ENCODE measurements at regions not wholly inside any gene's neighbourhood (a gene's known extent, or its start where the extent isn't known, plus 50 kb on each side); places are given as distances from the start of the nearest gene placed in this dataset.

DNA sequence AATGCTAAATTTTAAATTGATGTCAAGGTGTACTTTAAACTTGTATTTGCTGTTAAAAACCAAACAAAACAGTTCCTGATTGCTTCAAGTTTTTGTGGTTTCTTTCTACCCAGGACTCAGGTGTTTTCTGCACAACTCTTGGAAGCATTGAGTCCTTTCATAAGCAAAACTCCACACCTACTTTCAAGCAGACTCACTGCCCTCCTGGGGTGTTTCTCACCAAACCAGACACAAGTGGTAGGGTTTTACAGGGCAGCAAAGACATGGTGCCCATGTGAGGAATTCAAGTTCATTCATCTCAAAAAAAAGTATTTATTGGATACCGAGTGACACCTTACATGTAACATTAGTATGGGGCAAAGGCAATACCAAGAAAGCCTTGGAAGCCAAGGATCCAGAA is 146.7 kb upstream of the BNIP2 start:
- DNase-seq (ENCODE audit: low read depth, low spot score) (no peak), ATAC-seq (no peak)
- intact Hi-C loops (cut with micrococcal nuclease): no loop called here
- no TSS peak for BruUV-seq (replicated peaks)
- Histone ChIP-seq H3K4me3 (replicated peaks in 1 of 2; ENCODE audit: low read depth in 1 of 2, low read length in 2 of 2) (no peak overlapping the region), H3K9ac (ENCODE audit: low read length) (no peak overlapping the region), H3K4me1 (ENCODE audit: control insufficient read depth in 1 of 2, insufficient read depth in 2 of 2, low read length in 2 of 2) (no peaks in the 10 kb centered on the region), H3K9me2 (ENCODE audit: insufficient read depth) (no peaks in the 10 kb centered on the region), H3K4me2 (ENCODE audit: low read length) (no peak overlapping the region), H3K9me3 (ENCODE audit: control insufficient read depth in 1 of 2, insufficient read depth in 1 of 2, low read depth in 1 of 2, low read length in 2 of 2) (no peaks in the 10 kb centered on the region), H2AFZ (ENCODE audit: low read depth, low read length, poor library complexity, severe bottlenecking) (no peak overlapping the region), H4K20me1 (ENCODE audit: insufficient read depth) (no peaks in the 10 kb centered on the region), H3K79me2 (ENCODE audit: insufficient read depth, low read length) (no peaks in the 10 kb centered on the region), H3K27ac (ENCODE audit: low read depth, low read length) (no peak overlapping the region), H3K27me3 (ENCODE audit: insufficient read depth, low read length) (peaks cover 62% of the 10 kb centered on the region), H3K36me3 (ENCODE audit: control insufficient read depth in 1 of 2, insufficient read depth in 2 of 2, low read length in 2 of 2) (no peaks in the 10 kb centered on the region)
- TF ChIP-seq CBX3 (IDR thresholded peaks at IDR 0.05; ENCODE audit: low read depth): no peak
- TF ChIP-seq SP1 (IDR thresholded peaks at IDR 0.05; ENCODE audit: low read depth): no peak
- TF ChIP-seq ELF1 (IDR thresholded peaks at IDR 0.05; ENCODE audit: borderline replicate concordance, low read depth): no peak
- no peak for TF ChIP-seq RAD21 (IDR thresholded peaks at IDR 0.05; ENCODE audit: low read depth)
- TF ChIP-seq POLR2A (IDR thresholded peaks at IDR 0.05; ENCODE audit: borderline replicate concordance, extremely low read depth, insufficient read depth, insufficient read length): no peak
- TF ChIP-seq, protein P1, sequence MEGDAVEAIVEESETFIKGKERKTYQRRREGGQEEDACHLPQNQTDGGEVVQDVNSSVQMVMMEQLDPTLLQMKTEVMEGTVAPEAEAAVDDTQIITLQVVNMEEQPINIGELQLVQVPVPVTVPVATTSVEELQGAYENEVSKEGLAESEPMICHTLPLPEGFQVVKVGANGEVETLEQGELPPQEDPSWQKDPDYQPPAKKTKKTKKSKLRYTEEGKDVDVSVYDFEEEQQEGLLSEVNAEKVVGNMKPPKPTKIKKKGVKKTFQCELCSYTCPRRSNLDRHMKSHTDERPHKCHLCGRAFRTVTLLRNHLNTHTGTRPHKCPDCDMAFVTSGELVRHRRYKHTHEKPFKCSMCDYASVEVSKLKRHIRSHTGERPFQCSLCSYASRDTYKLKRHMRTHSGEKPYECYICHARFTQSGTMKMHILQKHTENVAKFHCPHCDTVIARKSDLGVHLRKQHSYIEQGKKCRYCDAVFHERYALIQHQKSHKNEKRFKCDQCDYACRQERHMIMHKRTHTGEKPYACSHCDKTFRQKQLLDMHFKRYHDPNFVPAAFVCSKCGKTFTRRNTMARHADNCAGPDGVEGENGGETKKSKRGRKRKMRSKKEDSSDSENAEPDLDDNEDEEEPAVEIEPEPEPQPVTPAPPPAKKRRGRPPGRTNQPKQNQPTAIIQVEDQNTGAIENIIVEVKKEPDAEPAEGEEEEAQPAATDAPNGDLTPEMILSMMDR (IDR thresholded peaks at IDR 0.05 in 2 of 3, conservative IDR thresholded peaks at IDR 0.05 in 1 of 3; ENCODE audit: borderline replicate concordance in 1 of 3, insufficient read depth in 1 of 3, low read depth in 2 of 3, low read length in 2 of 3): no peak
- no peak for TF ChIP-seq EZH2phosphoT487 (IDR thresholded peaks at IDR 0.05; ENCODE audit: borderline replicate concordance)
- RAD21 ChIA-PET (ENCODE audit: low non-redundant PET in 1 of 2, low total read pairs in 2 of 2, uncharacterized antibody in 2 of 2, unreplicated experiment in 2 of 2): no interaction called here
- POLR2A ChIA-PET: no interaction called here
- CTCF ChIA-PET: no interaction called here

DNA sequence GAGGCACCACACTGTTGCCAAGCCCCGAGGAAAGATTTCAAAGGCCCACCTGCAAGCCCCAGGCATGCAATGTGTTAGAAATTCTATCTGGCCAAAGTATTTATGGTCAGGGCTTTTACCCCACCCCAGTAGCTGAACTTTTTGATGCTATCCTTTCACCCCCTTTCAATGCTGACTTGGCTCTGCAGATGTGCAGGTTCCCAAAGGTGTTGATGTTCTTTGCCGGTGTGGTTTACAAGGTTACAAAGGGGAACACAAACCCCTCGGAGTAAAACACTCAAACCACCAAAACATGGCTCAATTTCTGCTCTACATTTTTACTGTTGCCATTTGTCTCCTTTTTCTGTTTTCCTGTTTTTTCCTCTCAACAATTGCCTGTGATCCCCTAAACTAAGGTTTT is 145.4 kb upstream of the BNIP2 start:
- no peak overlapping the region for H3K27ac ChIP-seq (ENCODE audit: low read depth, low read length)
- H3K27me3 ChIP-seq (ENCODE audit: insufficient read depth, low read length): peaks cover 61% of the 10 kb centered on the region
- DNase-seq (ENCODE audit: low read depth, low spot score) (no peak), ATAC-seq (no peak)
- intact Hi-C loops (cut with micrococcal nuclease): no loop called here
- RAD21 ChIA-PET (ENCODE audit: low non-redundant PET in 1 of 2, low total read pairs in 2 of 2, uncharacterized antibody in 2 of 2, unreplicated experiment in 2 of 2): no interaction called here
- no peak overlapping the region for H2AFZ ChIP-seq (ENCODE audit: low read depth, low read length, poor library complexity, severe bottlenecking)
- H3K79me2 ChIP-seq (ENCODE audit: insufficient read depth, low read length): no peaks in the 10 kb centered on the region
- POLR2A ChIA-PET: no interaction called here
- no peak overlapping the region for H3K4me3 ChIP-seq (replicated peaks in 1 of 2; ENCODE audit: low read depth in 1 of 2, low read length in 2 of 2)
- no peaks in the 10 kb centered on the region for H3K9me2 ChIP-seq (ENCODE audit: insufficient read depth)
- CTCF ChIA-PET: no interaction called here
- H3K9me3 ChIP-seq (ENCODE audit: control insufficient read depth in 1 of 2, insufficient read depth in 1 of 2, low read depth in 1 of 2, low read length in 2 of 2): no peaks in the 10 kb centered on the region
- H3K9ac ChIP-seq (ENCODE audit: low read length): no peak overlapping the region
- H3K4me2 ChIP-seq (ENCODE audit: low read length): no peak overlapping the region
- no TSS peak for BruUV-seq (replicated peaks)
- H4K20me1 ChIP-seq (ENCODE audit: insufficient read depth): no peaks in the 10 kb centered on the region
- H3K4me1 ChIP-seq (ENCODE audit: control insufficient read depth in 1 of 2, insufficient read depth in 2 of 2, low read length in 2 of 2): no peaks in the 10 kb centered on the region
- no peaks in the 10 kb centered on the region for H3K36me3 ChIP-seq (ENCODE audit: control insufficient read depth in 1 of 2, insufficient read depth in 2 of 2, low read length in 2 of 2)
- TF ChIP-seq ZFX (IDR thresholded peaks at IDR 0.05): no peak
- TF ChIP-seq, protein P2, sequence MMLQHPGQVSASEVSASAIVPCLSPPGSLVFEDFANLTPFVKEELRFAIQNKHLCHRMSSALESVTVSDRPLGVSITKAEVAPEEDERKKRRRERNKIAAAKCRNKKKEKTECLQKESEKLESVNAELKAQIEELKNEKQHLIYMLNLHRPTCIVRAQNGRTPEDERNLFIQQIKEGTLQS (IDR thresholded peaks at IDR 0.05): no peak
- TF ChIP-seq, protein P3, sequence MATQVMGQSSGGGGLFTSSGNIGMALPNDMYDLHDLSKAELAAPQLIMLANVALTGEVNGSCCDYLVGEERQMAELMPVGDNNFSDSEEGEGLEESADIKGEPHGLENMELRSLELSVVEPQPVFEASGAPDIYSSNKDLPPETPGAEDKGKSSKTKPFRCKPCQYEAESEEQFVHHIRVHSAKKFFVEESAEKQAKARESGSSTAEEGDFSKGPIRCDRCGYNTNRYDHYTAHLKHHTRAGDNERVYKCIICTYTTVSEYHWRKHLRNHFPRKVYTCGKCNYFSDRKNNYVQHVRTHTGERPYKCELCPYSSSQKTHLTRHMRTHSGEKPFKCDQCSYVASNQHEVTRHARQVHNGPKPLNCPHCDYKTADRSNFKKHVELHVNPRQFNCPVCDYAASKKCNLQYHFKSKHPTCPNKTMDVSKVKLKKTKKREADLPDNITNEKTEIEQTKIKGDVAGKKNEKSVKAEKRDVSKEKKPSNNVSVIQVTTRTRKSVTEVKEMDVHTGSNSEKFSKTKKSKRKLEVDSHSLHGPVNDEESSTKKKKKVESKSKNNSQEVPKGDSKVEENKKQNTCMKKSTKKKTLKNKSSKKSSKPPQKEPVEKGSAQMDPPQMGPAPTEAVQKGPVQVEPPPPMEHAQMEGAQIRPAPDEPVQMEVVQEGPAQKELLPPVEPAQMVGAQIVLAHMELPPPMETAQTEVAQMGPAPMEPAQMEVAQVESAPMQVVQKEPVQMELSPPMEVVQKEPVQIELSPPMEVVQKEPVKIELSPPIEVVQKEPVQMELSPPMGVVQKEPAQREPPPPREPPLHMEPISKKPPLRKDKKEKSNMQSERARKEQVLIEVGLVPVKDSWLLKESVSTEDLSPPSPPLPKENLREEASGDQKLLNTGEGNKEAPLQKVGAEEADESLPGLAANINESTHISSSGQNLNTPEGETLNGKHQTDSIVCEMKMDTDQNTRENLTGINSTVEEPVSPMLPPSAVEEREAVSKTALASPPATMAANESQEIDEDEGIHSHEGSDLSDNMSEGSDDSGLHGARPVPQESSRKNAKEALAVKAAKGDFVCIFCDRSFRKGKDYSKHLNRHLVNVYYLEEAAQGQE (IDR thresholded peaks at IDR 0.05; ENCODE audit: low read depth): no peak
- TF ChIP-seq EGR1 (IDR thresholded peaks at IDR 0.05; ENCODE audit: low read depth): no peak
- no peak for TF ChIP-seq SP1 (IDR thresholded peaks at IDR 0.05; ENCODE audit: low read depth)
- no peak for TF ChIP-seq TCF7L2 (IDR thresholded peaks at IDR 0.05; ENCODE audit: borderline replicate concordance, extremely low read depth, insufficient read depth, insufficient read length)
- TF ChIP-seq, protein P1 (IDR thresholded peaks at IDR 0.05 in 2 of 3, conservative IDR thresholded peaks at IDR 0.05 in 1 of 3; ENCODE audit: borderline replicate concordance in 1 of 3, insufficient read depth in 1 of 3, low read depth in 2 of 3, low read length in 2 of 3): no peak
- TF ChIP-seq ZNF274 (IDR thresholded peaks at IDR 0.05; ENCODE audit: low read depth, low read length): no peak
- TF ChIP-seq SRF (IDR thresholded peaks at IDR 0.05; ENCODE audit: low read depth): no peak

Measured in HCT116 (cell line).